AG04450 (cell line): ENCODE measurements at regions not wholly inside any gene's neighbourhood (a gene's known extent, or its start where the extent isn't known, plus 50 kb on each side); places are given as distances from the start of the nearest gene placed in this dataset.

Experiments
- CTCF ChIA-PET: fragments of 300-600, 350-600 bp; formaldehyde crosslinking; extraction: SDS; loops from one replicate; lab custom pipeline; 2022; ENCODE audit warnings: antibody characterized with exemption, inconsistent platforms; lab: Charles Lee
- POLR2A ChIA-PET: fragments of 350-600 bp; formaldehyde crosslinking; extraction: SDS; loops from one replicate; lab custom pipeline; 2021; ENCODE audit warnings: antibody characterized with exemption, inconsistent platforms; lab: Yijun Ruan, JAX
- DNase-seq: peaks from one replicate; pipeline ENCODE4 v3.0.0-alpha.2; 2011; ENCODE audit warnings: low read depth, low spot score
- H3K27ac ChIP-seq: one replicate; pipeline ENCODE4 v1.5.1; 2012; ENCODE audit warnings: low read depth, low read length, control low read depth
- H3K27me3 ChIP-seq: one replicate; pipeline ENCODE4 v1.6.0; 2012; ENCODE audit warnings: low read length; ENCODE audit not compliant: control insufficient read depth, insufficient read depth
- H3K4me3 ChIP-seq: 2 replicates; pipeline ENCODE4 v1.5.1; 2011; ENCODE audit warnings: mild to moderate bottlenecking, low read depth, low read length, control low read depth
- H3K9me3 ChIP-seq: 2 replicates; pipeline ENCODE4 v1.5.1; 2012; ENCODE audit warnings: low read length; ENCODE audit not compliant: control insufficient read depth, insufficient read depth
- TF ChIP-seq, protein P1 (sequence below): IDR thresholded peaks from 2 replicates; pipeline ENCODE4 v1.5.1; 2011; ENCODE audit warnings: low read depth, low read length, control low read depth, inconsistent platforms

DNA sequence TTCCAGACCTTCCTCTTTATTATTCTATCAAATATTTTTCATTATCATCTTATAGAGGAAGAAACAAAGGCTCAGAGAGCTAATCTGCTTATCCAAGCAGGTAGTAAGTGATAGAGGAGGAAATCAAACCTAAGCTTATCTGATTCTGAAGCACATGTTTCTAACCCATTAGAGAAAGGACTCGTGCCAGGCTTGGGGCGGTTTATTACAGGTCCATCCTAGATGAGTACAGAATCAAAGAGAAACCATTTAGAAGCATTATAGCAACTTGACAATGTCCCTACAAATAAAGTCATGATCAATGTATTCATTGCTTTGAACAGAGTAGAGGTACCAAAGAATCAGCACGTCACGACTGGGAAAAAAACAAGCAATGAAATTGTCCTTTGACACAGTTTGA is 303.0 kb downstream of the CYRIA start:
- TF ChIP-seq, protein P1, sequence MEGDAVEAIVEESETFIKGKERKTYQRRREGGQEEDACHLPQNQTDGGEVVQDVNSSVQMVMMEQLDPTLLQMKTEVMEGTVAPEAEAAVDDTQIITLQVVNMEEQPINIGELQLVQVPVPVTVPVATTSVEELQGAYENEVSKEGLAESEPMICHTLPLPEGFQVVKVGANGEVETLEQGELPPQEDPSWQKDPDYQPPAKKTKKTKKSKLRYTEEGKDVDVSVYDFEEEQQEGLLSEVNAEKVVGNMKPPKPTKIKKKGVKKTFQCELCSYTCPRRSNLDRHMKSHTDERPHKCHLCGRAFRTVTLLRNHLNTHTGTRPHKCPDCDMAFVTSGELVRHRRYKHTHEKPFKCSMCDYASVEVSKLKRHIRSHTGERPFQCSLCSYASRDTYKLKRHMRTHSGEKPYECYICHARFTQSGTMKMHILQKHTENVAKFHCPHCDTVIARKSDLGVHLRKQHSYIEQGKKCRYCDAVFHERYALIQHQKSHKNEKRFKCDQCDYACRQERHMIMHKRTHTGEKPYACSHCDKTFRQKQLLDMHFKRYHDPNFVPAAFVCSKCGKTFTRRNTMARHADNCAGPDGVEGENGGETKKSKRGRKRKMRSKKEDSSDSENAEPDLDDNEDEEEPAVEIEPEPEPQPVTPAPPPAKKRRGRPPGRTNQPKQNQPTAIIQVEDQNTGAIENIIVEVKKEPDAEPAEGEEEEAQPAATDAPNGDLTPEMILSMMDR = no peak
- ChIA-PET POLR2A (no interaction called here), CTCF (interaction anchor here (0.5 kb wide), 1 partner anchor 720 kb away, joined by 5 read pairs; no protein-coding TSS in a partner anchor)
- Histone ChIP-seq H3K4me3 (no peak overlapping the region), H3K9me3 (peaks cover 12% of the 10 kb centered on the region), H3K27me3 (no peaks in the 10 kb centered on the region), H3K27ac (no peak overlapping the region)
- no peak for DNase-seq

DNA sequence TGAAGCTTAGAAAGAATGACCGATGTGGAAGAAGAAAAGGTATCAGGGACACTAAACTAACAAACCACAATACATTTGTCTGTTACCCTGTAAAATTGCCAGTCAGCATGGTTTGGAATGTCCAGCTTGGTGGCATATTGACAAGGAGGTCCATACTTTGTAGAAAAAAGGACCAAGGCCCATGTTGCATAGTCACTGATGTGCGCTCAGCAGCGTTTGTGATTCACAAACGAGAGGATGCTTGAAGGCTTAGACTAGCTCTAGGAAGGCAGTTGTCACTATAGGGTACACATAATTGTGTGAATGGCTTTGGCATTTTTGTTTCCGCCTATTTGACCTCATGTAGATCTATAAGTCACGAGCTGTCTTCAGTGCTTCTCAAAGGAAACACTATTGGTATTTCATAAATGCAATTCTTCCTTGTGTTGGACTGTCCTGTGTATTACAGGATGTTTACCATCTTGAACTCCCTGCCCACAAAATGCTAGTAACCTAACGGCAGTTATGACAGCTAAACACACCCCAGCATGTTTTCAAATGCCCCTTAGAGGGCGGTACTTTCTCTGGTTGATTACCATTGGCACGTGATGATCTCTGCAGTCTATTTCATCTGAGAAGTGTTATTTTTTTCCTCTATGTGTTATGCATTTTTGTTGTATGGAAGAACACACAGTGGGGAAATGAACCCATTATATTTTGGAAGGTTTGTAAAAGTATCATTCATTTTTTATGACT is 304.2 kb downstream of the CYRIA start:
- H3K27me3 ChIP-seq = no peaks in the 10 kb centered on the region
- no peak overlapping the region for H3K27ac ChIP-seq
- peaks cover 14% of the 10 kb centered on the region for H3K9me3 ChIP-seq
- ChIA-PET CTCF (no interaction called here), POLR2A (no interaction called here)
- no peak for DNase-seq
- H3K4me3 ChIP-seq = no peak overlapping the region
- TF ChIP-seq, protein P1 = no peak

GRCh38 chr2:16359961-16360360 is 305.7 kb downstream of the CYRIA start:
- TF ChIP-seq, protein P1 = no peak

DNA sequence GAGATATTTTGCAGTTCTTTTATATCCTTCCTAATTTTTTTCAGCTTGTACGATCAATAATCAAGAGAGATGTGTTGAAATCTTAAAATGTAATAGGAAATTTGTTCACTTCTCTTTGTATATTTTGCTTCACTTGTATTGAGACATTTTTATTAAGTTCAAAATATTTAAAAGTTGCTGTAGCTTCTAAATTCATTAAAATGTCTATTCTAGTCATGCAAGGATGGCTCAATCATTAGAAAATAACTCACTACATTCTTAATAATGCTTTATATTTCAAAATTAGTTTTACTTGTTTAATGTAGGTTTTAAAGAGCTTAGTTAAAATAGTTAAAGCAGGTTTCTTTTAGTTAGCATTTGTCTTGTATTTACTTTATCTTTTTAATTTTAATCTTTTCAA is 308.4 kb downstream of the CYRIA start:
- Histone ChIP-seq H3K27ac (no peak overlapping the region), H3K9me3 (peaks cover 14% of the 10 kb centered on the region), H3K4me3 (no peak overlapping the region), H3K27me3 (no peaks in the 10 kb centered on the region)
- CTCF ChIA-PET = no interaction called here
- POLR2A ChIA-PET = no interaction called here
- TF ChIP-seq, protein P1 = no peak
- no peak for DNase-seq

More at GRCh38 chr2:16359961-16360360, 305.7 kb downstream of the CYRIA start:
- Histone ChIP-seq H3K27ac (no peak overlapping the region), H3K4me3 (no peak overlapping the region), H3K9me3 (peaks cover 18% of the 10 kb centered on the region), H3K27me3 (no peaks in the 10 kb centered on the region)
- ChIA-PET CTCF (no interaction called here), POLR2A (no interaction called here)
- DNase-seq = no peak

DNA sequence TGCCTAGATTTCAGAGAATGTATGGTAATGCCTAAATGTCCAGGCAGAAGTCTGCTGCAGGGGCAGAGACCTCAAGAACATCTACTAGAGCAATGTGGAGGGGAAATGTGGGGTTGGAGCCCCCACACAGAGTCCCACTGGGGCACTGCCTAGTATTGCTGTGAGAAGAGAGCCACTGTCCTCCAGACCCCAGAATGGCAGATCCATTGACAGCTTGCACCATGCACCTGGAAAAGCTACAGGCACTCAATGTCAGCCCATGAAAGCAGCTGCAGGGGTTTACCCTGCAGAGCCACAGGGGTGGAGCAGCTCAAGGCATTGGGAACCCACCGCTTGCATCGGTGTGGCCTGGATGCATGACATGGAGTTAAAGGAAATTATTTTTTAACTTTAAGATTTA is 314.1 kb downstream of the CYRIA start:
- TF ChIP-seq, protein P1 = no peak
- peaks cover 18% of the 10 kb centered on the region for H3K9me3 ChIP-seq
- ChIA-PET CTCF (no interaction called here), POLR2A (no interaction called here)
- H3K27ac ChIP-seq = no peak overlapping the region
- no peak overlapping the region for H3K4me3 ChIP-seq
- H3K27me3 ChIP-seq = no peaks in the 10 kb centered on the region
- no peak for DNase-seq
